GM18519 (cell line): ENCODE measurements at regions not wholly inside any gene's neighbourhood (a gene's known extent, or its start where the extent isn't known, plus 50 kb on each side); places are given as distances from the start of the nearest gene placed in this dataset.
"Not testable (repeated sequence)": the region's sequence is repeated elsewhere in the genome, so short reads cannot be mapped to it uniquely, and the experiment has no call there.

Experiments
- ATAC-seq: cut with Tn5 transposase; IDR thresholded peaks from one replicate; pipeline ENCODE4 v1.9.1; 2021; ENCODE audit warnings: mild to moderate bottlenecking, moderate library complexity; ENCODE audit not compliant: unreplicated experiment, low FRiP score

DNA sequence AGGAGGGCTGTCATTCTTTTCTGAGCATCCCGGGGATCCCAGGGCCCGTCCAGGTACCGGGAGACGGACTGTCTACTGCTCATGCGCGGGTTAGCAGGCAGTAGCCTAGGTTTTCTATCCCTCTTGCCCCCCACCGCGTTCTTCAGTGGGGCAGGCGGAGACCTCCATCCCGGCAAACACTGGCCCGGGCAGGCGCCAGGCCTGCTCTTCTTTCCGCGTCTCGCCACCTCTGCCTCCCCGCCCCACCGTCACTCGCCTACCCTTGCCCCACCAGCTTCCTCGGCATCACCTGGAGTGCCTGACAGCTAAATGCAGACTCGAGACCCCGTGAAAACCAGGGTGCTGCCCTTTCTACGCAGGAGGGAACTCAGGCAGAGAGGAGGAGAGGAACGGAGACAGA is 1937.7 kb upstream of the DEFB115 start:
- ATAC-seq: no peak

DNA sequence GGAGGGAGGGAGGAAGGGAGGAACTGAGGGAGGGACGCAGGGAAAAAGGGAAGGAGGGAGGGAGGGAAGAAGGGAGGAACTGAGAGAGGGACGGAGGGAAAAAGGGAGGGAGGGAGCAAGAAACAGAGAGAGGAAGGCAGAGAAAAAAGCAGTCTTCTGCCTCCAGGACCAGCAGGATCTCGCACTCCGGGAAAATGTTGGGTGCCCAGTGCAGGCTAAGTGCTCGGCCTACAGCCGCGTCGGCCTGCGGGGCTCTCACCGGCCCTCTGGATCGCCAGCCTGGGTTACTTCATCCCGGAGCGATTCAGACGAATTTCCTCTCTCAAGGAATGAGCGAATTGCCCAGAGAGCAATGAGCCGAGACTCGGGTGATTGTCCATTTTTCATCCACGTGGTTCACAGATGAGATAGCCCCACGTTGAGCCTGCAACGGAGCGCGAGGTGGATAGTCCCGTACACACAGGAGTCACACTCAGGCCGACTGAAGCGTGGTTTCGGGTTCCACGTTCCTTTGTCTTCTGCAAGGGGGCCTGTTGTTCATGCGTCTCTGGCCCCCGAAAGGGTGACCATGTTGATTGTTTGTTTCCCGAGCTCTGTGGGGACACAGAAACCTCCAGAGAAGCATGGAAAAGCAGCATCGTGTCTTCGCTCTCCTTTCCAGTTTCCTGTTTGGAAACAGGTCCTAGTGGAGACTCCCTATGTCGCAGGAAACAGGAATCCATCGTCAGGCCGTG is 1937.1 kb upstream of the DEFB115 start:
- not testable (repeated sequence) for ATAC-seq

DNA sequence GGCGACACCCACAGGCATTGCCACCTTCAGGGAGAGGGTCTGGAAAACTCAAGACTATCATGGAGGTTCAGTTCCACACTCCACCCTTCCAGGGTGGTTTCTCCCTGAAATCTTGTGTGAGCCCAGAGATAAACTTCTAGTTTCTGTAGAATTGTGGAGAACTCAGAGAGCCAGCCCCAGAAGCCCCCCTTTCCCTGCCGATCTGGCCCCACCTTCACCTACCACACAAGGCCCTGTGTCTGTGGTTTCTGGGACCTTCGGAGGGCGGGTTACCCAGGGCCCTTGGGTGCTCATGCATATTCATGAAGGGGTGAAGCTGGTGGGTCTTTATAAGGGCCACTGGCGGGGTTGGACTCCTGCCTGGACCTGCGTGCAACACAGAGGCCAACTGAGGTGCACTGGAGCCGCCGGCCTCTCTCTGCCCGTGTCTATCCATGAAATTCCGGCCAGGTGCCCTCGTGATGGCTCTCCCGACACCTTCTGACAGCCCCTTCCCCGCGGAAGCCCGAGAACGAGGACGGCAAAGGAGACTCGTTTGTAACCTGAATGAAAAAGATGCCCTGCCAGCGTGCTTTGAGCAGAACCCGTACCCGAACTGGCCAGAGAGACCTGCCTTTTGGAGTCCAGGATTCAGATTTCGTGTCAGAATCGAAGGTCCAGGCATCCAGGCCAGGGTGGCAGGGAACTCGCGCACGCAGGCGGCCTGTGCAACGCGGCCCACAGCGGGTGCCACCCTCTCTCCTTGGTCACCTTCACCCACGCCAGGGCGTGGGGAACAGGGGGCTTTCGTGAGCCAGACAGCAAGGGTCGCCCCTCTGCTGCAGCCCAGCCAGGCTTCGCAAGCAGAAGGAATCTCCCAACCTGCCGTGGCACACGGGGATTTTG is 1933.6 kb upstream of the DEFB115 start:
- ATAC-seq: not testable (repeated sequence)

DNA sequence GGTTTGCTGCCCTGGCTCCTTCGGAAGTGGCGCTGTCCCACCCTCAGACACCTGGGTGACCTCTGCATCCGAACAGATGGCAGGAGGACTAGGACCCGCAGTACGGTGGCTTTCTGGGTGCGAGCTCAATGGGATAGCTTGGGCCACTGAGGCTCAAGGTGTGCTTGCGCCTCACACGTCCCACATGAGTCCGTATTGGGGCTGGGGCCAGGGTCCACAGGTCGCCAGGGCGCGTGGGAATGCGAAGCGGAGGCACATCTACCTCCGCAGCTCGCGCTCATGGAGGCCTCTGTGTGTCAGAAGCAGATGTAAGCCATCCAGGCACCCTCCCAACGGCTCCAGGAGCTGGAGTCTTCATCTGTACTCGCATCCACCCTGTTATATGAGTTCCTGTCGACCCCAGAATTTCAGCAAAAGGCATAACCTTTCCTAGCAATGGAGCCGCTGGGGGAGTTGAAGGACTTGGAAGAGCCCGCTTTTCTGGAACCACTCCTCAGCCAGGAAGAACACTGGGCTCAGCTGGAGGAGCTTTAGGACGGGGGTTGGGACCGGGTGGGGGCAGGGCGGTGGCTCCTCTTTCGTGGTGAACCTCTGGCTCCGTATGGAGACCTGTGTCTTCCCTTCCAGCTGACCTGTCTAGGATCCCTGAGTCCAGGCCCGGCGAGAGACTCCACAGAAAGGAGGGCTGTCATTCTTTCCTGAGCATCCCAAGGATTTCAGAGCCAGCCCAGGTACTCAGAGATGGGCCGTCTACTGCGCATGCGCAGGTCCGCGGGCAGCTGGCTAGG is 1932.8 kb upstream of the DEFB115 start:
- not testable (repeated sequence) for ATAC-seq

DNA sequence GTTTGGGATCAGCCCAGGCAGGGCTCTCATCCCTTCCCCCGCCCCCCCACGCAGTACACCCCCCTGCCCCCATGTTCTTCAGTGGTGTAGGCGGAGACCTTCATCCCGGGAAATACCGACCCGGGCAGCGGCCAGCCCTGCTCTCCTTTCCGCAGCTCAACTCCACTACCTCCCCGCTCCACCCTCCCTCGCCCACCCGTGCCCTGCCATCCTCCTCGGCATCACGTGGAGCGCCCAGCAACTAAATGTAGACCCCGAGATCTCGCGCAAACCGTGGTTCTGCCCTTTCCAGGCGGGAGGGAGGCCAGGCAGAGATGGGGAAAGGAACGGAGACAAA is 1932.2 kb upstream of the DEFB115 start:
- ATAC-seq: no peak

DNA sequence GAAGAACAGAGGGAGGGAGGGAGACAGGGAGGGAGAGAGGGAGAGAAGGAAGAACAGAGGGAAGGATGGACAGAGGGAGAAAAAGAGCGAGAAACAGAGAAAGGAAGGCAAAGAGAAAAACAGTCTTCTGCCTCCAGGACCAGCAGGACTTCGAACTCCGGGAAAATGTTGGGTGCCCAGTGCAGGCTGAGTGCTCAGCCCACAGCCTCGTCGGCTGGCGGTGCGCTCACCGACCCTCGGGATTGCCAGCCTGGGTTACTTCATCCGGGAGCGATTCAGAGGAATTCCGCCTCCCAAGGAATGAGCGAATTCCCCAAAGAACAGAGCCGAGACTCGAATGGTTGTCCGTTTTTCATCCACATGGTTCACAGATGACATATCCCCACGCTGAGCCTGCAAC is 1931.7 kb upstream of the DEFB115 start:
- not testable (repeated sequence) for ATAC-seq

DNA sequence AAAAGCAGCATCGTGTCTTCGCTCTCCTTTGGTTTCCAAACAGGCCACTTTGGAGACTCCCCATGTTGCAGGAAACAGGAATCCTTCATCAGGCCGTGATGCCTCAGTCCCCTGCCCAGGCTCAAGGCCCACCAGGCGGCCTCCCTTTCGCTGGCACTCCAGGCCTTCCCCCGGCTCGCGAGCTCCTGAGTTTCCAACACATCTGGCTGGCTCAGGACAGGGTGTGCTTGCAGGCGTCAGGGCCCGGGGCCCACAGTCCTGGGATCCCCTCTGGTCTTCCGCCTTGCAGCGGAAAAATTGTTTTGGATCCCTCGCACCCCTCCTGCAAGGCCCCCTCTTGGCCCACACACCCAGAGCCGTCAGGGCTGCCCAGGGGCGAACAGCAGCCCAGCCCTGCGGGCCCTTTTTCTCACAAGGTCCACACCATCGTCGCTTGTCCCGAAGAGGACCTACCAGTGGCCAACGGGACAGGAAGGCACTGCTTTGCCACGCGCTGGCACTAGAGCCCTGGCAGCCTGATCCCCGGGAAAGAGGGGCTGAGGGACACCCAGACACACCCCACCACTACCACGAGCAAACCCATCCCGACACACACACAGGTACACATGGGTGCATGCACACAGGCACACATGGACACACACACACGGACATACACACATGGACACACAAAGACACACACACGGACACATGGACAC is 1930.9 kb upstream of the DEFB115 start:
- ATAC-seq: no peak

DNA sequence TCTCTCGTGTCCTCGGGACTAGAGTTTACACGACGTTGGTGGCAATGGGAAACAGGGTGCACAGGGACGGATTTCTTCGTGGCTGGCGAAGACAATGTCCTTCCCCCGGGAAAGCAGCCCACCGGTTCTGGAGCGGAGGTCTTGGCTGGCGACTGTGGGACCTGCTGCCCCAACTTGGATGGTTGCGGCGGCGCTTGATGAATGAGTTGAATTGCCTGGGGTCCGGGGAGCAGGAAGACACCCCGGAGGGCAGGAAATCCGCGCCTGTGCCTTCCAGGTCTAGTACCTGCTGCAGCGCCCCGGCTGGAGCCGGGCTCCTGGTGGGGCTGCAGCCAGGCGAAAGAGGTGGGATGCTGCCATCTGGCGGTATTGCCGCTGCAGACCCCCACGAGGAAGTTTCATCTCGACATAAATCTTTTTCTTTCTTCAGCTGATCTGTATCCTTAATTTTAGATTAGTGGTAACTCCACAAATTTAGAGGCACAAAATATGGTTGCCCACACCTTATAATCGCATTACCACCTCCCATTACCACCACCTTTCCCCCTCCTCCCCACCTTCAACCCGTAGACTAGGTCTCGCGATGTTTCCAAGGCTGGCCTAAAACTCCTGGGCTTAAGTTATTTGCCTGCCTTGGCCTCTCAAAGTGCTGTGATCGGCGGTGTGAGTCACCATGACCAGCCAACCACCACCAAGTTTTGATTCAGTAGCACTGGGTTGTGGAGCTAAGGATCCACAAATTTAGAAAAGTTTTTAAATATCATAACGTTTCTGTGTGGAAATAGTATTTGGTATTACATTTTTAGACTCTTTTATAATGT is 1929.7 kb upstream of the DEFB115 start:
- ATAC-seq: not testable (repeated sequence)

DNA sequence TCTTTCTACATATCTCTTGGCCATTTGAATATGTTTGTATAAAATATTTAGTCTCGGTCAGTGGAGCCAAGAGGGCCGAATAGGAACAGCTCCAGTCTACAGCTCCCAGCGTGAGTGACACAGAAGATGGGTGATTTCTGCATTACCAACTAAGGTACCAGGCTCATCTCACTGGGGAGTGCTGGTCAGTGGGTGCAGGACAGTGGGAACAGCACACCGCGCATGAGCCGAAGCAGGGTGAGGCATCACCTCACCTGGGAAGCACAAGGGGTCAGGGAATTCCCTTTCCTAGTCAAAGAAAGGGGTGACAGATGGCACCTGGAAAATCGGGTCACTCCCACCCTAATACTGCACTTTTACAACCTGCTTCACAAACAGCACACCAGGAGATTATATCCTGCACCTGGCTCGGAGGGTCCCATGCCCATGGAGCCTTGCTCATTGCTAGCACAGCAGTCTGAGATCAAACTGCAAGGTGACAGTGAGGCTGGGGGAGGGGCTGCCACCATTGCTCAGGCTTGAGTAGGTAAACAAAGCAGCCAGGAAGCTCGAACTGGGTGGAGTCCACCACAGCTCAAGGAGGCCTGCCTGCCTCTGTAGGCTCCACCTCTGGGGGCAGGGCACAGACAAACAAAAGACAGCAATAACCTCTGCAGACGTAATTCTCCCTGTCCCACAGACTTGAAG is 1926.9 kb upstream of the DEFB115 start:
- not testable (repeated sequence) for ATAC-seq

DNA sequence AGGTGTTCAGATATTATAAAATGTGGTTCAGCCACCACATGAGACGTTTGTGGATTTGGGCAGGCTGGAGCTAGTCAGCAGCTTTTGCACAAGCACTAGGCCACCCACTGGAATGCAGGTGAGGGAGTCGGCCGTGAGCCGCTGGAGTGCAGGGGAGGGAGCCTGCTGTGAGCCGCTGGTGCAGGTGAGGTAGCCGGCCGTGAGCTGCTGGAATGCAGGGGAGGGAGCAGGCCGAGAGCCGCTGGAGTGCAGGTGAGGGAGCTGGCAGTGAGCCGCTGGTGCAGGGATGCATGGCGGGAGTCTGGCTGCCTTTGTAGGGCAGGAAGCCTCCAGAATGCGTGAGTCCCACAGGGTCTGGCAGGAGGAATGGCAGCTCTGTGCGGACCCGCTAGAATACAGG is 1907.6 kb upstream of the DEFB115 start:
- no peak for ATAC-seq

DNA sequence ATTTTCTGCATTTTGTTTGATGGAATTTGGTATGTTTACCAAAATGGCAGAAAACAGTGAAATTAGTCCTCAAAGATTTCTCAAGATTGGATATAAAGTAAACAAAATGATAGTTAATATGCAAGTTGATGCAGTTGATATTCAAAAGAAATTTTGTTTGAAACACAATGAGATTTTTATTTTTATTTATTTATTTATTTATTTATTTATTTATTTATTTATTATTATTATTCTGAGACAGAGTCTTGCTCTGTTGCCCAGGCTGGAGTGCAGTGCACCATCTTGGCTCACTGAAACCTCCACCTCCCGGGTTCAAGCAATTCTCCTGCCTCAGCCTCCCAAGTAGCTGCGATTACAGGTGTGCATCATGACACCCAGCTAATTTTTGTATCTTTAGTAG is 1881.5 kb upstream of the DEFB115 start:
- not testable (repeated sequence) for ATAC-seq

DNA sequence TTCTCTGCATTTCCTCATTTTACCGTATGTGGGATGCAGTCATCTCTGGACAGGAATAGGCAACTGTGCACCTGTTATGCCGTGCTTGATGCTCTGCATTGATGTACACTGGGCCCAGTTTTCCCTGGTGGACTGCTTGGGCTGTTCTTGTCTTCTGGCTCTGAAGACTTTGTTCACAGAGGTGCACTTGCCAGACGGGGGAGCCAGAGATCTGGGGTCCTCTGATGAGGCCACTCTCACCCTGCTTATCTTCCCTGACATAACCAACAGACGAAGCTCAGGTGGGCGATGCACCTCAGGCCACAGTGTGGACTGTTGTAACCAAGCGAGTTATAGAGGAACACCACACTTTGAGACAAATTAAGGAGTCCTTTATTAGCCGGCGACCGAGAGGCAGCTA is 1864.6 kb upstream of the DEFB115 start:
- not testable (repeated sequence) for ATAC-seq

DNA sequence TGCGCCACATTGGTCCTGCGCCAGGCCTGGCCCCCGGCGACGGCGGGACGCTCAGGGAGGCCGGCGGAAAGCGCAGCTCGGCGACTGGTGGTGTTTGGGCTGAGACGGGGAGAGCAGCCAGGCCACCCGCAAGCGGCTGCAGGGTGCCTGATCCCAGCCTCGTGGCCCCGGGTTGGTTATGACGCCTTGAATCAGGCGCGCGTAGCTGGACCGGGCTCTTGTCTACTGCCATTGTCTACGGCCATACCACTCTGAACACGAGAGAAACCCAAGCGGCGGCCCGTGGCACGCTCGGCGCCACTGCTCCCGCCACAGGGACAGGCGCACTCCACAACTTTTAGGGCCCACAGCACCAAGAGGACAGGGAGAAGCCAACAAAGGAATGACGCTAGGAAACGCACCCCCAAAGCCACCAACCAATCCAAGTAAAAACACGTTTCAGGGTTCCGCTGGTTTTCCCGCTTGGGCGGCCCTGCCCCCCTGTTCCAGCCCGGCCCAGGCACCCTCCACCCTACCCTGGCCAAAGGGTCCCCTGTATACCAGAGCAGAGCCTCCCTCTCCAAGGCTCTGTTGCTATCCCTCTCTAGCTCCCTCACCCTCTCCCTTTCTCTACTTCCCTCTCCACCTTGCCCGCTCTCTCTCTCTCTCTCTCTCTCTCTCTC is 1849.3 kb upstream of the DEFB115 start:
- ATAC-seq: no peak

DNA sequence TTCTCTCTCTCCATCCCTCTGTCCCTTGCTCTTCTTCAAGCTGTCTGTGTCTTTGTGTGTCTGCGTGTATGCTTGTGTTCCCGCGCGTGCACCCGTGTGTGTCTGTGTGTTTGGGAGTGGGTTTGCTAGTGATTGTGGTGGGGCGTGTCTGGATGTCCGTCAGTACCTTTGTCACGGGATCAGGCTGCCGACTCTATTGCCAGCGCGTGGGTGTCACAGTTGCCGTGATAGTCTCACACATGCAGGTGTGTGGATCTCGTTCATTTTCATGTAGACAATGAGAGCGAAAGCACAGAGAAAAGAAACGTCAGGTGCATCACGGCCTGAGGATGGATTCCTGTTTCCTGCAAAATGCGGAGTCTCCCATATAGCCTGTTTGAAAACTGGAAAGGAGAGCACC is 1848.8 kb upstream of the DEFB115 start:
- ATAC-seq: not testable (repeated sequence)

DNA sequence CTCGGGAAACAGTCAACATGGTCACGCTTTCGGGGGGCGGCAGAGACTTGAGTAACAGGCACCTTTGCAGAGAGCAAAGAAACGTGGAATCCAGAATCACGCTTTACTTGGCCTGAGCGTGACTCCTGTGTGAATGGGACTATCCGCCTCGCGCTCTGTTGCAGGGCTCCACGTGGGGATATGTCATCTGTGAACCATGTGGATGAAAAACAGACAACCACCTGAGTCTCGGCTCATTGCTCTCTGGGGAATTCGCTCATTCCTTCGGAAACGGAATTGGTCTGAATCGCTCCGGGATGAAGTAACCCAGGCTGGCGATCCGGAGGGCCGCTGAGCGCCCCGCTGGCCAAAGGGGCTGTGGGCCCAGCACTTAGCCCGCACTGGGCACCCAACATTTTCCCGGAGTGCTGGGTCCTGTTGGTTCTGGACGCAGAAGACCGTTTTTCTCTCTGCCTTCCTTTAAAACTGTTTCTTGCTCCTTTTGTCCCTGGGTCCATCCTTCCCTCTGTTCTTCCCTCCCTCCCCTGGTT is 1848.2 kb upstream of the DEFB115 start:
- not testable (repeated sequence) for ATAC-seq

DNA sequence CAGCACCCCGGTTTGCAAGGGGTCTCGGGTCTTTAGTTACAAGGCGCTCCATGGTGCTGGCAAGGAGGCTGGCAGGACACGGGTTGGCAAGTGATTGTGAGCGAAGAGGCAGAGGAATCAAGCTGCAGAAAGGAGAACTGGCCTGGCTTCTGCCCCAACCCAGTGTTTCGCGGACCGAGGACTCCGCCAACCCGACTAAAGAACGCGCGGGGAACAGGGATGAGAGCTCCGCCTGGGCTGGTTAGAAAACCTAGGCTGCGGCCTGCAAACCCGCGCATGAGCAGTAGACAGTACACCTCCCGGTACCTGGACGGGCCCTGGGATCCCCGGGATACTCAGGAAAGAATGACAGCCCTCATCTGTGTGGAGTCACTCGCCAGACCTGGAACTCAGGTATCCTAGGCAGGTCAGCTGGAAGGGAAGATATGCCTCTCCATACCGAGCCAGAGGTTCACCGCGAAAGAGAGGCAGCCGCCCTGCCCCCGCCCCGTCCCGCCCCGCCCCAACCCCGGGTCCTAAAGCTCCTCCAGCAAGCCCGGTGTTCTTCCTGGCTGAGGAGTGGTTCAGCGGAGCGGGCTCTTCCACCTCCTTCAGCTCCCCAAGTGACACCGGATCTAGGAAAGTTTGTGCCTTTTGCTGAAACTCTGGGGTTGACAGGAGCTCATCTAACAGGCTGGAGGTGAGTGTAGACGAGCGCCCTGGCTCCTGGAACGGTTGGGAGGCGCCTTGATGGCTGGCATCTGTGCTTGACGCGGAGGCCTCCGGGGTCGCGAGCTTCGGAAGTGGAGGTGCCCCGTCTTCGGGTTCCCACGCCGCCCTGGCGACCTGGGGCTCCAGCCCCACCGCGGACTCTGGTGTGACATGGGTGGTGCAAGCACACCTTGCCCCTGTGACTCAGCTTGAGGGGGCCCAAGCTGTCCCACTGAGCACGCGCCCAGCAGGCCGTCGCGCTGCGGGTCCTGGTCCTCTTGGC is 1847.3 kb upstream of the DEFB115 start:
- ATAC-seq: no peak

DNA sequence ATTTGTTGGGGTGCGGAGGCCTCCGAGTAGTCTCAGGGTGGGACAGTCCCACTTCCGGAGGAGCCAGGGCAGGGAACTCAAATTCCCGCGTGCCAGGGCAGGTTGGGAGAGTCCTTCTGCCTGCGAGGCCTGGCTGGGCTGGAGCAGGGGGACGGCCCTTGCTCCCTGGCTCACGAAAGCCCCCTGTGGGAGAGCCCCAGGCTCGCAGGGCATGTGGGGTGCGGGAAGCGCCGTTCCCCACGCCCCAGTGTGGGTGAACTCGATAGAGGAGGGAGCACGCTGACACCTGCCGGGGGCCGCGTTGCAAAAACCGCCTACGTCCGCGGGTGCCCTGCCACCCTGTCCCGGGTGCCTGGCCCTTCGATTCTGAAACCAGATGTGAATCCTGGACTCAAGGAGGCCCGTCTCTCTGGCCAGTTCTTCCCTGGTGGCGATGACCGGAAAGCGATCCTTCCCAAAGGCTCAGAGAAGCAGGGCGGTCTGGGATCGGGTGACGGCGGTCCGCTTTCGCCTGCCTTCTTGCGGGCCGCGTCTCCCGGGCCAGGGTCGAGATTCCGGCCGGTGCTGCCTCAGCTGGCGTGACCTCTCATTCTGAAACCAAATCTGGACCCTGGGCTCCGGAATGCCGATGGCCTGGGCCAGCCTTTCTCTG is 1846.5 kb upstream of the DEFB115 start:
- no peak for ATAC-seq
